ENCODE measurements at regions not wholly inside any gene's neighbourhood (a gene's known extent, or its start where the extent isn't known, plus 50 kb on each side); places are given as distances from the start of the nearest gene placed in this dataset.

DNA sequence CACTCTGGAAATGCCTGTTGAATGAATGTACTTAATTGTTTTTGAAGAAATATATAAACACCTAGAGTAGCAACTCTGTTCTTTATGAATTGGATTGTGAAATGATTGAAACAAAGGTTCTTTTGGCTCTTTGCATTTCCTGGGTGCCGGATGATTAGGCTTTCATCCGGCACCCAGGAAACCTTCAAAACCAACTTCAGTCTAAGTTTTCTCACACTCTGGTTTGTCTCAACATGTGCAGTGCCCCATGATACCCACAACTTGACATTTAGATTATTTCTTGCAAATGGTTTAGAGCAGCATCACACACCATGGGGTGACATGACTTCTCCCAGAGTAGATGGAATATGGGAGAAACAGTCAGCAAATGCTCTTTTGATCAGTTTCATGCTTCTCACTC, 354.9 kb downstream of the BARHL2 start:
- no peak for TF ChIP-seq CTCF (IDR thresholded peaks at IDR 0.05; ENCODE audit: borderline replicate concordance, insufficient read depth, low read depth, low read length)

GRCh38 chr1:90361026-90361425, 356.1 kb downstream of the BARHL2 start:
- TF ChIP-seq CTCF (IDR thresholded peaks at IDR 0.05; ENCODE audit: borderline replicate concordance, insufficient read depth, low read depth, low read length): no peak
- no peak overlapping the region for H3K4me3 ChIP-seq (ENCODE audit: low read depth, low read length)

More for the DNA sequence above, 354.9 kb downstream of the BARHL2 start:
- H3K4me3 ChIP-seq (ENCODE audit: low read depth, low read length): no peak overlapping the region

DNA sequence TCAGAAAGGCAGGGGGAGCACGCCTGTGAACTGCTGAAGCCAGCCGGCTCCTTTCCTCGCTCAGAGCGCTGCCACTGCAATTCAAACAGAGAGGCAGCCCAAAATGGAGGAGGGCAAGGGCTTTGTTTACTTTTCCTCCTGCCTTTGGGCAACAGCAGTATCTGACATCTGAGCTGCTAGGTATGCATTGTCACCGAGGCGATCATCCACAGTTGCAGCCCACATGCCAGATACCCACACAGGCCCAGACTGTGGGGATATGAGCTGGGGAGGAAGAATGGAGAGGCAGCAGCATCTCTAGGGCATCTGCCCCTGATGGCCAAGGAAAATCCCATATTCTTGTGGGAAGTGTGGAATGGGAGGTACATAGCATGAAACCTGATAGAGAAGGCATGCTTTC, 357.1 kb downstream of the BARHL2 start:
- H3K4me3 ChIP-seq (ENCODE audit: low read depth, low read length): no peak overlapping the region
- TF ChIP-seq CTCF (IDR thresholded peaks at IDR 0.05; ENCODE audit: borderline replicate concordance, insufficient read depth, low read depth, low read length): no peak

GRCh38 chr1:90358448-90358847, 358.7 kb downstream of the BARHL2 start:
- H3K4me3 ChIP-seq (ENCODE audit: low read depth, low read length): no peak overlapping the region
- no peak for TF ChIP-seq CTCF (IDR thresholded peaks at IDR 0.05; ENCODE audit: borderline replicate concordance, insufficient read depth, low read depth, low read length)

- no peak for TF ChIP-seq CTCF (IDR thresholded peaks at IDR 0.05; ENCODE audit: borderline replicate concordance, insufficient read depth, low read depth, low read length)
- no peak overlapping the region for H3K4me3 ChIP-seq (ENCODE audit: low read depth, low read length)
Observed at GRCh38 chr1:90357995-90358394, 359.1 kb downstream of the BARHL2 start.

GRCh38 chr1:90356991-90357390, 360.1 kb downstream of the BARHL2 start:
- H3K4me3 ChIP-seq (ENCODE audit: low read depth, low read length): no peak overlapping the region
- TF ChIP-seq CTCF (IDR thresholded peaks at IDR 0.05; ENCODE audit: borderline replicate concordance, insufficient read depth, low read depth, low read length): no peak

GRCh38 chr1:90356101-90356500, 361.0 kb downstream of the BARHL2 start:
- TF ChIP-seq CTCF (IDR thresholded peaks at IDR 0.05; ENCODE audit: borderline replicate concordance, insufficient read depth, low read depth, low read length): no peak
- H3K4me3 ChIP-seq (ENCODE audit: low read depth, low read length): no peak overlapping the region
